BJ (cell line): ENCODE measurements at regions not wholly inside any gene's neighbourhood (a gene's known extent, or its start where the extent isn't known, plus 50 kb on each side); places are given as distances from the start of the nearest gene placed in this dataset.
A peak's percentile ranks its signal among the peaks of the same experiment; 100 is the strongest.

Experiments used
- CTCF ChIA-PET: fragments of 350-600 bp; formaldehyde crosslinking; extraction: SDS; loops from one replicate; lab custom pipeline; 2021; ENCODE audit warnings: antibody characterized with exemption, inconsistent platforms; lab: Yijun Ruan, JAX
- POLR2A ChIA-PET: fragments of 300-600 bp; sonication (Branson Sonifier 250); formaldehyde crosslinking; extraction: SDS; loops from one replicate; lab custom pipeline; 2021; ENCODE audit warnings: antibody characterized with exemption; lab: Charles Lee
- DNase-seq: peaks from one replicate; pipeline ENCODE4 v3.0.0-alpha.2; 2011; ENCODE audit warnings: low read depth
- H3K27me3 ChIP-seq: 2 replicates; pipeline ENCODE4 v1.6.0; 2011; ENCODE audit warnings: low read length; ENCODE audit not compliant: control insufficient read depth, insufficient read depth
- H3K36me3 ChIP-seq: 2 replicates; pipeline ENCODE4 v1.5.1; 2011; ENCODE audit warnings: low read length; ENCODE audit not compliant: control insufficient read depth, insufficient read depth
- H3K4me3 ChIP-seq: 2 replicates; pipeline ENCODE4 v1.5.1; 2011; ENCODE audit warnings: low read depth, mild to moderate bottlenecking, control low read depth, low read length
- TF ChIP-seq, protein P1 (sequence below): IDR thresholded peaks from 2 replicates; pipeline ENCODE4 v1.5.1; 2011; ENCODE audit warnings: low read depth, mild to moderate bottlenecking, control low read depth, inconsistent platforms, low read length, moderate library complexity; ENCODE audit not compliant: insufficient read depth

DNA sequence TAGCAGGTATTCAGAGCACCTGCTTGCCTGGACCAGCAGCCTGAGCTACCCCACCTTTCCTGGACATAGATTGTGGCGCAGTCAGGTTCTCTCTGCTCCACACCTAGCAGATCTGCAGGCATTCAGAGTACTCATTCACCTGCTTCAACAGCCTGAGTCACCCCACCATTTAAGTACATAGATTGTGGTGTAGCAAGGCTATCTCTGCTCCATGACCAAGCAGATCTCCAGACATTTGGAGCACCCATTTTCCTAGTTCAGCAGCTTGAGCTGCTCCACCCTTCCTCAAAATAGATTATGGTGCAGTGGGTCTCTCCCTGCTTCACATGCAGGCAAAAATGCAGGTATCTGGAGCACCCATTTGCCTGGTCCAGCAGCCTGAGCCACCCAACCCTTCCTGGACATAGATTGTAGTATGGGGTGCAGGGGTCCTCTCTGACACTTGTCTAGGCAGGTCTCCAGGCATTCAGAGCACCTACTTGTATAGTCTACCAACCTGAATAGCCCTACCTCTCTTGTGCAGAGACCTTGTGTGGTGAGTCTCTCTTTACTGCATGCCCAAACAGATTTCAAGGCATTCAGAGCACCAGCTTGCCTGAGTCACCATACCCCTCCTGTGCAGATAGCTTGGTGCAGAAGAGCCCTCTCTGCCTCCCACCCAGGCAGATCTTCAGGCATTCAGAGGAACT lies 466.0 kb upstream of the THBS1 start:
- POLR2A ChIA-PET, result interaction anchor here (0.6 kb wide), 1 partner anchor 248 kb away, joined by 4 read pairs; no protein-coding TSS in a partner anchor
- DNase-seq, result no peak
- Histone ChIP-seq H3K4me3 (no peak overlapping the region), H3K36me3 (no peaks in the 10 kb centered on the region), H3K27me3 (no peaks in the 10 kb centered on the region)
- TF ChIP-seq, protein P1, sequence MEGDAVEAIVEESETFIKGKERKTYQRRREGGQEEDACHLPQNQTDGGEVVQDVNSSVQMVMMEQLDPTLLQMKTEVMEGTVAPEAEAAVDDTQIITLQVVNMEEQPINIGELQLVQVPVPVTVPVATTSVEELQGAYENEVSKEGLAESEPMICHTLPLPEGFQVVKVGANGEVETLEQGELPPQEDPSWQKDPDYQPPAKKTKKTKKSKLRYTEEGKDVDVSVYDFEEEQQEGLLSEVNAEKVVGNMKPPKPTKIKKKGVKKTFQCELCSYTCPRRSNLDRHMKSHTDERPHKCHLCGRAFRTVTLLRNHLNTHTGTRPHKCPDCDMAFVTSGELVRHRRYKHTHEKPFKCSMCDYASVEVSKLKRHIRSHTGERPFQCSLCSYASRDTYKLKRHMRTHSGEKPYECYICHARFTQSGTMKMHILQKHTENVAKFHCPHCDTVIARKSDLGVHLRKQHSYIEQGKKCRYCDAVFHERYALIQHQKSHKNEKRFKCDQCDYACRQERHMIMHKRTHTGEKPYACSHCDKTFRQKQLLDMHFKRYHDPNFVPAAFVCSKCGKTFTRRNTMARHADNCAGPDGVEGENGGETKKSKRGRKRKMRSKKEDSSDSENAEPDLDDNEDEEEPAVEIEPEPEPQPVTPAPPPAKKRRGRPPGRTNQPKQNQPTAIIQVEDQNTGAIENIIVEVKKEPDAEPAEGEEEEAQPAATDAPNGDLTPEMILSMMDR, result no peak
- CTCF ChIA-PET, result interaction anchor here (1.6 kb wide), 1 partner anchor 294 kb away, joined by 3 read pairs; no protein-coding TSS in a partner anchor

DNA sequence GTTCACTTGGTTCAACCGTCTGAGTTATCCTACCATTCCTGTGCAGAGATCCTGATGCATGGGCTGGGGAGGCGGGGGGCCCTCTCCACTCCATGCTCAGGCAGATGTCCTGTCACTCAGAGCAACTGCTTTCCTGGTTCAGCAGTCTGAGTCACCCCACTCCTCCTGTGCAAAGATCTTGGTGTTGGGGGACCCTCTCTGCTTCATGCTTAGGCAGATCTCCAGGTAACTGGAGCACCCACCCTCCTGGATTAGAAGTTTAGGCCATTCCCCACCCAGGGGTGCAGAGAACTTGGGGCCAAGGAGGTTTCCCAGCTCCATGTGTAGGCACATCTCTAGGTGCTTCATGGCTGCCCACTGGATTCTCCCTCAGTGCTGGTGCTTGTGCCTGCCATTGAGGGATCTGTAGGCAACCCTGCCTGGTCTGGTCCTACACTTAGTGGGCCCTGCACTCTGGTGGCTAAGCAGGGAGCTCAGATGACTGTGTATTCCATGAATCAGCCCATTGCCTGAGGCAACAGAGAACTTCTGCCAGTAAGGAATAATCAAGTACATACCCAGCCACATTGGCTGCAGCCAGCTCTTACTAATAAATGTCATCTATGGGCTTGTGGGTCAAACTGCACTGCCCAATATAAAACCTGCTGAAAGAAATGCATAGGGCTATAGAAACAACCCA lies 465.4 kb upstream of the THBS1 start:
- H3K27me3 ChIP-seq, result no peaks in the 10 kb centered on the region
- CTCF ChIA-PET, result interaction anchor here (1.2 to 1.6 kb wide), 2 partner anchors 17 to 295 kb away, joined by 3 read pairs; no protein-coding TSS in a partner anchor
- TF ChIP-seq, protein P1, result 0 out of 2 replicates have a peak, but pooled peaks have one; percentile 15
- no peaks in the 10 kb centered on the region for H3K36me3 ChIP-seq
- no peak overlapping the region for H3K4me3 ChIP-seq
- POLR2A ChIA-PET, result interaction anchor here (0.9 kb wide), 1 partner anchor 420 kb away, joined by 5 read pairs; no protein-coding TSS in a partner anchor
- DNase-seq, result no peak

DNA sequence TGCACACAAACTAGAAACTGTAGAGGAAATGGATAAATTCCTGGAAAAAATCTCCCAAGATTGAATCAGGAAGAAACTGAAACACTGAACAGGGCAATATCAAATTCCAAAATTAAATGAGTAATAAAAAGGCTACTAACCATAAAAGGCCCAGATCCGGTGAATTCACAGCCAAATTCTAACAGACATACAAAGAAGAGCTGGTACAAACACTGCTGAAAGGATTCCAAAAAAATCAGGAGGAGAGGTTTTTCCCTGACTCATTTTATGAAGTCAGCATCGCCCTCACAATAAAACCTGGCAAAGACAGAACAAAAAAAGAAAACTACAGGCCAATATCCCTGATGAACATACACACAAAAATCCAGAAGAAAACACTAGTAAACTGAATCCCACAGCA lies 462.4 kb upstream of the THBS1 start:
- POLR2A ChIA-PET, result interaction anchor here (0.6 kb wide), 1 partner anchor 122 kb away, joined by 4 read pairs; no protein-coding TSS in a partner anchor
- no peaks in the 10 kb centered on the region for H3K36me3 ChIP-seq
- H3K27me3 ChIP-seq, result no peaks in the 10 kb centered on the region
- no peak overlapping the region for H3K4me3 ChIP-seq
- peak; percentile 93 for DNase-seq
- TF ChIP-seq, protein P1, result no peak
- CTCF ChIA-PET, result no interaction called here

DNA sequence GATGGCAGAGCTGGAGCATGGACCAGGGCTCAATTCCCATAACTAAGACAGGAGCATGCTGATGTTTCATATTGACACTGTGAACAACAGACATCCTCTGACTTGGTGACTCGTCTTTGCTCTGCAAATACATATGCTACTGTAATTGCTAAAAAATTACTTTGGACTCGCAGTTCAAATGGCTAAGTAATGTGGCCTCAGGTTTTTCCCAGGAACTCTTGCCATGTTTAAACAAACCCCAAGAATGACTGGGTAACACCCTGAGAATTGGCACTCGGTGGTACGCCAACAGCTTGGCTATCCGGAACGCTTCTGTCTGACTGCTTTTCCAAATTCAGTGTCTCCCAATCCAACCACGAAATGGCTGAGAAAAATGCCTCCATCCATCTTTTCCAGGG lies 456.7 kb upstream of the THBS1 start:
- no peak overlapping the region for H3K4me3 ChIP-seq
- no peaks in the 10 kb centered on the region for H3K36me3 ChIP-seq
- H3K27me3 ChIP-seq, result no peaks in the 10 kb centered on the region
- DNase-seq, result no peak
- TF ChIP-seq, protein P1, result no peak
- CTCF ChIA-PET, result no interaction called here
- POLR2A ChIA-PET, result no interaction called here
